HUDEP-2 (cell line): ENCODE measurements at regions not wholly inside any gene's neighbourhood (a gene's known extent, or its start where the extent isn't known, plus 50 kb on each side); places are given as distances from the start of the nearest gene placed in this dataset.
"Not testable (repeated sequence)": the region's sequence is repeated elsewhere in the genome, so short reads cannot be mapped to it uniquely, and the experiment has no call there.

ENCODE experiments used
- DNase-seq, 76 experiments: peaks; one replicate each; lab custom pipeline; 2025; ENCODE audit not compliant: unreplicated experiment in 76 of 76; lab: John Stamatoyannopoulos, UW

- not testable (repeated sequence) for DNase-seq
Measured at GRCh38 chr7:56466607-56467525, 350.6 kb upstream of the NUPR2 start.

GRCh38 chr7:56449762-56450161, 333.5 kb upstream of the NUPR2 start:
- no peak for DNase-seq

GRCh38 chr7:56447864-56448693, 331.9 kb upstream of the NUPR2 start:
- no peak for DNase-seq

GRCh38 chr7:56420528-56420927, 304.3 kb upstream of the NUPR2 start:
- DNase-seq: not testable (repeated sequence)

DNA sequence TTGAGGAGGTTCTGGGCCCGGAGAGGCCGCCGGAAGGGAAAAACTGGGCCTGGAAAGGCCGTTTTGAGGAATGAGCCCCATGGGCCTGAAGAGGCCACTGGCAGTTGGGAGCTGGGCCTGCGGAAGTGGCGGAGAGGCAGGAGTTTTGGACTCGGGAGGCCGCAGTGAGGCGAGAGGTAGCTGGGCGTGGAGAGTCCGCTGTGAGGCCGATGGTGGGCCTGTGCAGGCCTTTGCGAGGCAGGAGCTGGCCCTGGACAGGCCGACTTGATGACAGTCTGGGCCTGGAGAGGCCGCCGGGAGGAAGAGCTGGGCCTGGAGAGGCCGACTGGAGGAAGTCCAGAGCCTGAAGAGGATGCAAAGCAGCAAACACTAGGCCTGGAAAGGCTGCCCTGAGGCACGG, 259.0 kb upstream of the NUPR2 start:
- no peak for DNase-seq

GRCh38 chr7:56374666-56375065, 258.4 kb upstream of the NUPR2 start:
- DNase-seq: not testable (repeated sequence)

- DNase-seq: not testable (repeated sequence)
Measured at GRCh38 chr7:56373314-56373713, 257.1 kb upstream of the NUPR2 start.

GRCh38 chr7:56371792-56372191, 255.6 kb upstream of the NUPR2 start:
- not testable (repeated sequence) for DNase-seq

DNA sequence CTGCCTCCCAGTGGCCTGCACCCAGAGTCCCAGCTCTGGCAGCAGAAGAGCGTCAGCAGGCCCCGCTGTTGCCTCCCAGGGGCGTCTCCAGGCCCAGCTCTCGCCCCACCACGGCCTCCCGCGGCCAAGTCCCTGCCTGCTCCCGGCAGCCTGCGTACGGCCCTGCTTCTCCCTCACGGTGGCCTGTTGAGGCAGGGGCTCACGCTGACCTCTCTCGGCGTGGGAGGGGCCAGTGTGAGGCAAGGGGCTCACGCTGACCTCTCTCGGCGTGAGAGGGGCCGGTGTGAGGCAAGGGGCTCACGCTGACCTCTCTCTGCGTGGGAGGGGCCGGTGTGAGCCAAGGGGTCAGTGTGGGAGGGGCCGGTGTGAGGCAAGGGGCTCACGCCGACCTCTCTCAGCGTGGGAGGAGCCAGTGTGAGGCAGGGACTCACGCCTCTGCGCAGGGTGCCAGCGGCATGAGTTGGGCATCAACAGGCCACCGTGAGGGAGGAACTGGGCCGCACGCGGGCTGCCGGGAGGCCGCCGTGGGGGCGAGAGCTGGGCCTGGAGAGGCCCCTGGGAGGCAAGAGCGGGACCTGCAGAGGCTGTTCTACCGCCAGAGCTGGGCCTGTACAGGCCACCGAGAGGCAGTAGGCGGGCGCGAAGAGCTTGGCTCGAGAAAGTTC, 254.1 kb upstream of the NUPR2 start:
- DNase-seq: not testable (repeated sequence)

- not testable (repeated sequence) for DNase-seq
Measured at GRCh38 chr7:56367914-56368313, 251.7 kb upstream of the NUPR2 start.

GRCh38 chr7:56367411-56367810, 251.2 kb upstream of the NUPR2 start:
- peak in 21 of 76 experiments; percentile 0 to 22 (median 4) for DNase-seq

DNA sequence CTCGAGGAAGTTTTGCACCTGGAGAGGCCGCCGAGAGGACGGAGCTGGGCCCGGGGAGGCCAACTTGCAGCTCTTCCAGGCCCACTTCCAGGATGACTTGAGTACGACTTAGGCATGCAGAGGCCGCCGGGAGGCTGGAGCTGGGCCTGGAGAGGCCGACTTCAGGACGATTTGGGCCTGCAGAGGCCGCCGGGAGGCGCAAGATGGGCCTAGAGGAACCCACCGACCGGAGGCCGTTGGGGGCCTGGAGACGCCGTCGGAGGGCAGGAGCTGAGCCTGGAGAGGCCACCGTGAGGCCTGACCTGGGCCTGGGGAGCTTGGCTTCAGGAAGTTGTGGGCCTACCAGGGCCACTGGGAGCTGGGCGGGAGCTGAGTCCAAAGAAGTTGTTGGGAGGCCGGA, 250.5 kb upstream of the NUPR2 start:
- DNase-seq: not testable (repeated sequence)

DNA sequence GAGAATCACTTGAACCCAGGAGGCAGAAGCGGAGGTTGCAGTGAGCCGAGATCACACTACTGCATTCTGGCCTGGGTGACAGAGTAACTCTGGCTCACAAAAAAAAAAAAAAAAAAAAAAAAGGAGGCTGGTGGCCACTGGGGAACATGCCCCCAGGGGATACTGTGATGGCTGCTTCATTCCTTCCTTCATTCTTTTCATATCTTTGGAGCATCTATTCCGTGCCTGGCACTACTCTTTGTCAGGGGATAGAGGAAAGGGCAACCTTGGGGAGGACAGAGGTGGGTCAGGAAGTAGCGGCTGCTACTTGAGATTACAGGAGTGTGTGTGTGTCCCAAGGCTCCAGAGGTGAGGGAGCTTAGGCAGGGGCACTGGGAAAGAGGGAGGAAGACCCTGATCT, 236.4 kb upstream of the NUPR2 start:
- DNase-seq: not testable (repeated sequence)

DNA sequence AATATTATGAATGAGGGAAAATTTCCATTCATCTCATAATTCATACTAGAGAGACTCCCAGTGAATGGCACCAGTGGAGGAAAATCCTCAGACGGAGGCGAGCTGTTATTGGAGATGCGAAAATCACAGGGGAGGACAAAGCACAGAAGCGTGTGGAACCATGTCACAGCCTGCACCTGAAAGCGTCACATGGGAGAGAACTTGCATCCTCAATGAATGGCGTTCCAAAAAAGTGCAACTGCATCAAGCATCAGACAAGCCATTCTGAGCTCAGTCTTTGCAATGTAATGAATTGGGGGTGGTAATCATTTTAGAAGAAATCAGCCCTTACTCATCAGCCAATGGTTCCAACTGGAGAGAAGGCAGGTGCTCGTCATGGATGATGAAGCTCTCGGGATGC, 235.0 kb upstream of the NUPR2 start:
- not testable (repeated sequence) for DNase-seq

GRCh38 chr7:56348311-56348710, 232.1 kb upstream of the NUPR2 start:
- DNase-seq: not testable (repeated sequence)

- peak in 2 of 76 experiments; percentile 0 to 2 for DNase-seq
Measured at GRCh38 chr7:56328327-56328726, 212.1 kb upstream of the NUPR2 start.

DNA sequence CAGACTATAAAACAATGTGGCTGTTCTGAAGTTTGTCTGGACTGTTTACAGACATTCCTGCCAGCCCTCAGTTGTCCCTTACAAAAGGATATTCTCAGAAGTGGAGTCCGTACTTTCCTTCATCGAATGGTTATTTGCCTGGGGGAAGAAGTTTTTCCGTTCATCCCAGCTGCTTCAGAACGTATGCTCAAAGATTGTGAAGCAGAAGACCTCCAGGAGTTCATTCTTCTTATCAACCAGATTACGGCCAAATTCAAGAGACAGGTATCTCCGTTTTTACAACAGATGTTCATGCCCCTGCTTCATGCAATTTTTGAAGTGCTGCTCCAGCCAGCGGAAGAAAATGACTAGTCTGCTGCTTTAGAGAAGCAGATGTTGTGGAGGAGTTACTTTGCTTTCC, 174.3 kb upstream of the NUPR2 start:
- no peak for DNase-seq

DNA sequence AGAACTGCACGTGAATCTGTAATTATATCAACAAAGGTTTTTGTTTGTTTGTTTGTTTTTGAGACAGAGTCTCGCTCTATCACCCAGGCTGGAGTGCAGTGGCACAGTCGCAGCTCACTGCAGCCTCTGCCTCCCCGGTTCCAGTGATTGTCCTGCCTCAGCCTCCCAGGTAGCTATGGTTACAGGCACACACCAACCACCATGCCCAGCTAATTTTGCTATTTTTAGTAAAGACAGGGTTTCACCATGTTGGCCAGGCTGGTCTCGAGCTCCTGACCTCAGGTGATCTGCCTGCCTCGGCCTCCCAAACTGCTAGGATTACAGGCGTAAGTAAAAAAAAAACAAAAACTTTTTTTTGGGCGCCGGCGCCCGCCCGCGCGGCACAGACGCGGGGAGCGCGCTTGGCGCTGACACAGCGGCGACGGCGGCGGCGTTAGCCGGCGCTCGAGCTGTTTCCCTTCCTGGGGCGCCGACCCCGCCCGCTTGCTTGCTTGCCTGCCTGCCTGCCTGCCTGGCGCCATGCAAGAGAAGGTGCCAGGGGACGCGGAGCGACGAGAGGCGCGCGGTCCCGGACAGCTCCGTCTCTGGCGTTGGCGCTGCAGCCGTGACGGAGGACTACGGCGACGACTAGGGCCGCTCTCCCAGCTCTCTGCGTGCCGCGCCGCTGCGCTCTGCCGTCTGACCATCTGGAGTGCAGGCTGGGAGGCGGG, 171.4 kb upstream of the NUPR2 start:
- peak in 1 of 76 experiments; percentile 1 for DNase-seq

DNA sequence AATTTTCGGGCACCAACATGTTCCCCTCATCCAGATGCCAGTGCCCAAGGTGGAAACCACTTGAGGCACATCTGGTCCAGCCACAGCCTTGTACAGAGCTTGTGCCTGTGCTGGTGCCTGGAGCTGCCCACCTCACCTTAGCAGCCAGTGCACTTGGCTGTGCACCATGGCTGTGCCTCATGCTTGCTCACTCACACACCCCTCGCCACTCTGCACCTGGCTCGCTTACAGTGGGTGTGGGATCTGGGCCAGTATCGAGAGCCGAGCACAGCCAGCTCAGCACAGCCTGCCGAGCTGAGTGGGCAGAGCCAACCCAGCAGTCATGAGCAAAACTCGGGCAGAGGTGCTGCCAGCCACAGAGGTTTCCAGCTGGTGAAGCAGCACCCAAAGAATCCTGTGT, 139.9 kb upstream of the NUPR2 start:
- no peak for DNase-seq

DNA sequence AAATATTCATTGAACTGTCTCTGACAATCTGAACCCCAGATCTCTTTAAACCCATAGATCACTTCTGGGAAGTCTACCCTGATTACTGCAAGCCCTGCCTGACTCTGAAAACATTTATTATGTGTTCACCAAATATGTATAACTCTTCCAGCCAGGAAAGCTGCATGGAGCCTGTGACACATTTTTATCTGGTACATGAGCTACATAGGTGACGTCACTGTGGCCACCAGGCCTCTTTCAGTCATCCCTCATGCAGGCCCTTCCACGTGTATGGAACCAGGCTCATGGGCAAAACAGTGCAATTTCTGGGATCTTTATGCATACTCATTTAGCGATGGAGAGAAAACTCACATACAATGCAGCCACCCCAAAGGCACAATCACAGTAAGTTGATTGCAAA, 133.9 kb upstream of the NUPR2 start:
- DNase-seq: no peak
